SKM-1 (cell line): ENCODE measurements at regions not wholly inside any gene's neighbourhood (a gene's known extent, or its start where the extent isn't known, plus 50 kb on each side); places are given as distances from the start of the nearest gene placed in this dataset.

Experiments
- DNase-seq: peaks from one replicate; lab custom pipeline; 2025; ENCODE audit not compliant: unreplicated experiment; lab: John Stamatoyannopoulos, UW

- no peak for DNase-seq
Observed at GRCh38 chr14:51145246-51145645, 50.3 kb upstream of the TRIM9 start.

- no peak for DNase-seq
Observed at GRCh38 chr14:51147183-51147582, 52.3 kb upstream of the TRIM9 start.

- no peak for DNase-seq
Observed at GRCh38 chr14:51155326-51155725, 60.4 kb upstream of the TRIM9 start.

GRCh38 chr14:51157012-51157411, 62.1 kb upstream of the TRIM9 start:
- DNase-seq: no peak

- no peak for DNase-seq
Observed at GRCh38 chr14:51160871-51161270, 66.0 kb upstream of the TRIM9 start.

GRCh38 chr14:51165415-51165814, 70.5 kb upstream of the TRIM9 start:
- DNase-seq: no peak

GRCh38 chr14:51167587-51168214, 72.3 kb upstream of the TMX1 start:
- DNase-seq: peak; percentile 10

- no peak for DNase-seq
Observed at GRCh38 chr14:51168215-51168613, 71.8 kb upstream of the TMX1 start.

- no peak for DNase-seq
Observed at GRCh38 chr14:51173863-51174262, 66.2 kb upstream of the TMX1 start.

- no peak for DNase-seq
Observed at GRCh38 chr14:51176839-51177238, 63.2 kb upstream of the TMX1 start.

- DNase-seq: no peak
Observed at GRCh38 chr14:51180577-51180976, 59.5 kb upstream of the TMX1 start.

- no peak for DNase-seq
Observed at GRCh38 chr14:51182131-51182565, 57.9 kb upstream of the TMX1 start.

GRCh38 chr14:51185180-51185579, 54.9 kb upstream of the TMX1 start:
- DNase-seq: no peak

- DNase-seq: no peak
Observed at GRCh38 chr14:51185754-51186153, 54.3 kb upstream of the TMX1 start.

GRCh38 chr14:51188566-51189185, 51.4 kb upstream of the TMX1 start:
- DNase-seq: no peak

- DNase-seq: no peak
Observed at GRCh38 chr14:51189600-51190376, 50.3 kb upstream of the TMX1 start.
